ENCODE measurements at regions not wholly inside any gene's neighbourhood (a gene's known extent, or its start where the extent isn't known, plus 50 kb on each side); places are given as distances from the start of the nearest gene placed in this dataset.

- peak; percentile 79 for DNase-seq (ENCODE audit: low spot score)
These were observed 904.8 kb upstream of the PCDH20 start for GRCh38 chr13:62320129-62321108.

- no peak for DNase-seq (ENCODE audit: low spot score)
These were observed 894.3 kb upstream of the PCDH20 start for GRCh38 chr13:62309904-62310303.

- no peak for DNase-seq (ENCODE audit: low spot score)
These were observed 890.1 kb upstream of the PCDH20 start for GRCh38 chr13:62305756-62306155.

DNA sequence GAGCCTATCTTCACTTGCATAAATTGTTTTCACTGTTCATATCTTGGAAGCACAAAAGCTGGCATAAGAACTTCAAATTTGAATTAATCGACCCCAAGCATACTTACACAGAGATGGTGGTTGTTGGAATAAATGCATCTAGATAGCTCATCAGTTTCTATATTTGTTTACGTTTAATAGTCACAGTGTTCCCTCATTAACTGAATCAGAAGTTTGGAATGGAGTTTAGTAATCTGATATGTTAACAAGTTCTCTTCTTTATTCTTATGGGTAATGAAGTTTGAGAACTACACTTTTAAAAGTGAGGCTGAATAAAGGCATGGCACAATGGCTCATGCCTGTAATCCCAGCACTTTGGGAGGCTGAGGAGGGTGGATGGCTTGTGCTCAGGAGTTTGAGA, 886.7 kb upstream of the PCDH20 start:
- DNase-seq (ENCODE audit: low spot score) = no peak

DNA sequence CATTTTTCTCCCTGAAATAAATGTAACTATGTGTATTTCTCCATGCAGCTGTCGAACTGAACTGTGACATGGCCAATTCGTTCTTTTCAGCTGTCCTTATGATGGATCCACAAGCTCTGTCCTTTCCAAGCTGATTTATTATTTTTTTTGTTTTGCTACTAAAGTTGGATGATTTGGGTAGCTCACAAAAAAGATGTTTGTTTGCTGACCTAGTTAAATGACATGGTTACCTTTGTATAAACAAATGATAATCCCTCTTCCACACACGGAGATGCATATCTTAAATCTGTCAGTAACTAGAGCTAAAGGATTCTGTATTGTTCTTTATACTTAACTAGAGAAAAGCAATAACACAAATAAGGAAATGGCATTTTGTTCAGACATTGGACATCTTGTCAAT, 884.3 kb upstream of the PCDH20 start:
- DNase-seq (ENCODE audit: low spot score) = peak; percentile 14

- DNase-seq (ENCODE audit: low spot score) = no peak
These were observed 881.2 kb upstream of the PCDH20 start for GRCh38 chr13:62296812-62297211.

- DNase-seq (ENCODE audit: low spot score) = no peak
These were observed 878.6 kb upstream of the PCDH20 start for GRCh38 chr13:62294244-62294643.

DNA sequence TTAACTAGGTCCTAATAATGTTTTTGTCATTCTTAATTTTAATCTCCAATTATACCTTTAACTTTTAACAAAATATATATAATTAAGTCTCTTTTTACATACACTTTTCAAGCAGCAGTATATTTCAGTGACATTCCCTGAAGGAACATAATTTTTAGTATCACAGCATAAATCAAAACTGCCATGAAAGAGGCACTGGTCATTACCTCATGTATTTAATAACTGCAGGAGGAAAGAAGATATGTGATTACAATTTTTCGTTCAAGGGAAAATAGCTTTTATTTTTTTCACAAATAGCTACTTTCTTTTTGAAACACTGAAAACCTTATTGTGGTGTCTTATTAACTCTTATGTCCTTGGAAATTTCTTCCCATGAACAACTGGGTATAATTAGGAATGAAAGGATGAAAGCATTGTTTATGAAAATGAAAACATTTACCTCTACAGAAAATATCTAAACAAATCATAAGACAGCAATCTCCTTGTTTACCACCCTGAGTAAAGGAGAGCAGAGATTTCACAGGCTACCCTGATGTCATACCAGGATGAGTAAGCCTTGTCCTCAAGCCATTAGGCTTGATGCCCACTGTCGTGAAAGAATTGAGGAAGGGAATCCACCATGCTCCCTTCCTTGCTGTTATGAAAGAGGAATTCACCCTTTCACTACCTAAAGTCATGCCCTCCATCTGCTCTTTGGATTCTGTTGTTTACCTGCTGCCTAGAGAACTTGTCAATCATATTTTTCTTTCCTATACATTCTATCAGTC, 877.2 kb upstream of the PCDH20 start:
- DNase-seq (ENCODE audit: low spot score) = no peak

DNA sequence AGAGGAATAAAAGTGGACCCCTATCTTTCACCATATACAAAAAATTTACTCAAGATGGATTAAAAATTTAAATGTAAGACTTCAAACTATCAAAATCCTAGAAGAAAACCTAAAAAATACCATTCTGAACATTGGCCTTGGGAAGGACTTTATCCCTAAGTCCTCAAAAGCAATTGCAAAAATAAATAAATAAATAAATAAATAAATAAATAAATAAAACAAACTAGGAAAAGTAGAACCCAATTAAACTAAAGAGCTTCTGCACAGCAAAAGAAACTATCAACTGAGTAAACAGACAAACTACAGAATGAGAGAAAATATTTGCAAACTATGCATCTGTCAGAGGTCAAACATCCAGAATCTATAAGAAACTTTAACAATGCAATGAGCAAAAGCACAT, 874.9 kb upstream of the PCDH20 start:
- DNase-seq (ENCODE audit: low spot score) = no peak

DNA sequence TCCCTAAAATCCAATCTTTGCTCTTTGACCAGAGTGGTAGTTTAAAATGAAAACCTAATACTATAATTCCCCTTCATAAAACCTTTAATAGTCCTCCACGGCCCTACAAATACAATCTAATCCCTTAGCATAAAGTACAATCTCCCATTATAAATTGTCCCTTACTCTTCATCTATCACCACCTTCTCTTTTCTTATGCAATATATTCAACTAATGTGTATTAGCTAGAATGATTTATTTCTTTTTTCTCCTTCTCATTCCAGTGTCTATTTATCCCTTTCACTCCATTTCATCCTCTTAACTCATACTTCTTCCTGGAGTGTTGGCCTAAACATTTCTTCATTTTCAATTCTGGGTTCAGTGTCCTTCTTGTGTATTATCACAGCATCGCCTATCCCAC, 872.1 kb upstream of the PCDH20 start:
- no peak for DNase-seq (ENCODE audit: low spot score)

DNA sequence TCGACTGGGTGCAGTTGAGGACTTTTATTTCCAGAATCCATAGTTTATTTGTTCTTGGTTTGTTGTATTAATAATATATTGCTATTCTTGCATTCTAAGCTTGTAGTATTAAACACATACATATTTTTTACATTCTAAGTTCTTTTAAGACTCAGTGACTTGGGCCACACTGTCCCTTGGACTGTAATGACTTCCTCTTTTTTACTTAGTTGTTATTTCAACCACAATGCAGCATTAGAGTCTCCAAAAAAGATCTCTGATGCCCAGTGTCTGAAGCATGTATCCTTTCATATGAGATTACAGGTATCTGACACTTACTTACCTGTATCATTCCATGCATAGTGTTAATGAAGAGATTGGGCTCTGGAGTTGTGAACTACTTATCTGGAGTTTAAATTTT, 864.9 kb upstream of the PCDH20 start:
- DNase-seq (ENCODE audit: low spot score) = no peak

- no peak for DNase-seq (ENCODE audit: low spot score)
These were observed 862.6 kb upstream of the PCDH20 start for GRCh38 chr13:62278271-62278670.

DNA sequence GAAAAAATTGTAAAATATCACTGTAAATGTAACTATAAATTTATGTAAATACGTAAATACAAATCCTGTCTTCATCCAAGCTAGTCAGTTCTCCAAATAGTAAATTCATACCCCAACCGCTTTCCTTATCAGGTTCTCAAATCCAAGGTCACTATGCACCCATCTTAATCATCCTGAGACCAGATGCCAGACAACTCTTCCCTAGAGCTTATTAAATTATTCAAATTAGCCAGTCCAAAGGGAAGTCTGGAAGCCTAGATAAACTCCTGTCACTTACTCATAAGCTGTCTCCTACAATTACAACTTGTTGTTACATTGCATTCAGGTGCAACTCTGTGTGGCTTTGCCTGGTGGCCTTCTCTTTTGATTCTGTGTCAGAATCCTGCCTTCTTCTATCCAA, 836.1 kb upstream of the PCDH20 start:
- no peak for DNase-seq (ENCODE audit: low spot score)

GRCh38 chr13:62250501-62251201, 835.0 kb upstream of the PCDH20 start:
- DNase-seq (ENCODE audit: low spot score) = no peak

DNA sequence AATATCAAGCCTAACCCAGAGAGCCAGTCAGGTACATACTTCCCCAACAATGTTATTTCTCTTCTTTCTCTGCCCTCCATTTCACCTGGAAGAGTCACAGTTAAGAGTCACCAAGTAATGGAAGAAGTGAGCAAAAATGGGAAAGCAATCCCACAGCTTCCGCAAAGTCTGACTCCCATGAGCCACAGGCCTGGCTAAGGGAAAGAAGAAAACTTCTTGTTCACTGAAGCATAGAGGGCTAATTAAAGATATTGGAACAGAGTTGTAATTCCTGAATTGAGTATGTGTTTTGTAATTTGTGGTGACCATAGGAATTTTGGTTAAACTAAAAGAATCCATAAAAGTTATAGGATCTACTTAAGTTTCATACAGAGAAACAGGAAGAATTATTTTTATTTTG, 830.9 kb upstream of the PCDH20 start:
- no peak for DNase-seq (ENCODE audit: low spot score)

DNA sequence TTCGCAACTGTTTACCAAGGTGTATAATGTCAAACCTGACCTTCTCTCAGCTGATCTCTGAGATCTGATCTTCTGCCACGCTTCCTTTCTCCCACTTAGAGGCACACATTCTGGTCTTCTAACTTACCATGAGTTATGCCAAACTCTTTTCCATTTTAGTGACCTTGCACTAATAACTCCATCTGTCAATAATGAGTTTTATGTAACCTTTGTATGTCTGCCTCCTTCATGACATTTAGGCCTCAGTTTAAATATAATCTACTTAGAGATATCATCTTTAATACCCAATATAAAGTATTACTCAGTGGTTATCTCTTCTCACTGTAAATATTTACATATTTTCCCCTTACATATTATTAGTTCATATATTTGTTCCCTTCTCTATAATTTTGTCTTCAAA, 827.5 kb upstream of the PCDH20 start:
- DNase-seq (ENCODE audit: low spot score) = no peak

GRCh38 chr13:62234780-62235440, 819.3 kb upstream of the PCDH20 start:
- no peak for DNase-seq (ENCODE audit: low spot score)

- no peak for DNase-seq (ENCODE audit: low spot score)
These were observed 795.3 kb upstream of the PCDH20 start for GRCh38 chr13:62210951-62211350.

GRCh38 chr13:62209529-62209928, 793.9 kb upstream of the PCDH20 start:
- no peak for DNase-seq (ENCODE audit: low spot score)

DNA sequence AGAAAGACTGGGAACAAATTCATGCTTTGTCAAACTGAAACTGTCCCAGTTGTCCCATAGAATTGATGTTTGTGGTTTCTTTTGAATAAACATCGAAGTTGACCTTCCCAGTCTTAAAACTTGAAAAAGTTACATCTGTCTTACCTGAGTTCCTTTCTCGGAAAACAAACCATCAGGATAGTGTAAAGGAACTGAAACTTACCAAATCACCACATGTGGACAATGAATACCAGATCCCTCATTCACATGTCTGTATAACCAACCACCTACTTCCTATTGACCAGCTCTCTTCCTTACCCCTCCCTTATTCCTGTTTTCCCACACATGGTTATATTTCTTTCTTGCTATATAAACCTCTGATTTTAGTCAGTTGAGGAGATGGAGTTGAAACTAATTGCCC, 791.7 kb upstream of the PCDH20 start:
- no peak for DNase-seq (ENCODE audit: low spot score)

GRCh38 chr13:62206165-62206564, 790.5 kb upstream of the PCDH20 start:
- no peak for DNase-seq (ENCODE audit: low spot score)

GRCh38 chr13:62205273-62205672, 789.6 kb upstream of the PCDH20 start:
- DNase-seq (ENCODE audit: low spot score) = no peak
